Ishikawa (cell line): ENCODE measurements at regions not wholly inside any gene's neighbourhood (a gene's known extent, or its start where the extent isn't known, plus 50 kb on each side); places are given as distances from the start of the nearest gene placed in this dataset.

Source experiments
- CEBPB ChIP-seq: IDR thresholded peaks from 2 replicates; pipeline ENCODE4 v1.6.1; 2012
- CREB1 ChIP-seq: IDR thresholded peaks from 2 replicates; pipeline ENCODE4 v1.6.1; 2012; ENCODE audit warnings: low read depth
- EGR1 ChIP-seq: IDR thresholded peaks from 2 replicates; pipeline ENCODE4 v1.6.1; 2012
- EP300 ChIP-seq: IDR thresholded peaks from 2 replicates; pipeline ENCODE4 v1.6.1; 2012; ENCODE audit warnings: borderline replicate concordance
- FOXM1 ChIP-seq: IDR thresholded peaks from 2 replicates; pipeline ENCODE4 v1.6.1; 2012; ENCODE audit warnings: low read depth, borderline replicate concordance
- NFIC ChIP-seq: IDR thresholded peaks from 2 replicates; pipeline ENCODE4 v1.6.1; 2012
- RAD21 ChIP-seq: IDR thresholded peaks from 2 replicates; pipeline ENCODE4 v1.6.1; 2012; ENCODE audit warnings: low read depth
- REST ChIP-seq: IDR thresholded peaks from 2 replicates; pipeline ENCODE4 v1.6.1; 2012; ENCODE audit warnings: low read depth, mild to moderate bottlenecking
- TAF1 ChIP-seq: IDR thresholded peaks from 2 replicates; pipeline ENCODE4 v1.6.1; 2012; ENCODE audit warnings: low read depth, mild to moderate bottlenecking
- TCF12 ChIP-seq: IDR thresholded peaks from 2 replicates; pipeline ENCODE4 v1.6.1; 2012; ENCODE audit warnings: low read depth
- TEAD4 ChIP-seq: IDR thresholded peaks from 2 replicates; pipeline ENCODE4 v1.6.1; 2012
- USF1 ChIP-seq: IDR thresholded peaks from 2 replicates; pipeline ENCODE4 v1.6.1; 2012
- YY1 ChIP-seq: IDR thresholded peaks from 2 replicates; pipeline ENCODE4 v1.6.1; 2012; ENCODE audit warnings: low read depth
- ZBTB7A ChIP-seq: IDR thresholded peaks from 2 replicates; pipeline ENCODE4 v1.6.1; 2012; ENCODE audit warnings: low read depth
- TF ChIP-seq, protein P1 (sequence below): IDR thresholded peaks from 2 replicates; pipeline ENCODE4 v1.6.1; 2012

DNA sequence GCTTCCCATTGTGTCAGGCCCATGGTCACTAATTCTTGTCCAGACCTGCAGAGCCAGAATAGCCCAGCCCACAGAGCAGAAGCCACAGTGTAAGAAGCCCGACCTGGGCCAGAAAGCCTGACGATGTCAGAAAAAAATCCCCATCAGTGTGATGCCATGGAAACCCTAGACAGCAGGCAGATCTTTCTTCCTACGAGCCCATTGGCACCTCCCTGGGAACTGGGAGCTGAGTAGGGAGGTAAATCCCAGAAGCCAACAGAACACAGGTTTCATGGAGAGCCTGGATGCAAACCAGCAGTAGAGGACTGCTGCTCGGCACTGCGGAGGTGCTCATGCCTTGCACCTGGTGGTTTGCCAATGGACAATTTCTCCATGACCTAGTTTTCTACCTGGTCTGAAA, 82.2 kb upstream of the SLC22A16 start:
- TF ChIP-seq TAF1 = no peak
- TF ChIP-seq CREB1 = no peak
- TF ChIP-seq, protein P1, sequence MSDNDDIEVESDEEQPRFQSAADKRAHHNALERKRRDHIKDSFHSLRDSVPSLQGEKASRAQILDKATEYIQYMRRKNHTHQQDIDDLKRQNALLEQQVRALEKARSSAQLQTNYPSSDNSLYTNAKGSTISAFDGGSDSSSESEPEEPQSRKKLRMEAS = no peak
- no peak for TF ChIP-seq FOXM1
- TF ChIP-seq ZBTB7A = no peak
- no peak for TF ChIP-seq YY1
- TF ChIP-seq TEAD4 = no peak
- no peak for TF ChIP-seq USF1
- TF ChIP-seq REST = no peak
- TF ChIP-seq NFIC = no peak
- no peak for TF ChIP-seq EGR1
- no peak for TF ChIP-seq RAD21
- TF ChIP-seq EP300 = no peak
- TF ChIP-seq TCF12 = no peak
- TF ChIP-seq CEBPB = no peak

GRCh38 chr6:110557199-110557598, 80.8 kb upstream of the SLC22A16 start:
- TF ChIP-seq EGR1 (no peak), FOXM1 (no peak), TCF12 (no peak), USF1 (no peak), ZBTB7A (no peak), NFIC (no peak), CEBPB (no peak), TEAD4 (no peak), EP300 (no peak), TAF1 (no peak), YY1 (no peak), CREB1 (no peak)
- TF ChIP-seq, protein P1 = no peak

GRCh38 chr6:110556317-110557110, 80.1 kb upstream of the SLC22A16 start:
- no peak for TF ChIP-seq FOXM1
- no peak for TF ChIP-seq NFIC
- no peak for TF ChIP-seq TCF12
- no peak for TF ChIP-seq REST
- no peak for TF ChIP-seq EGR1
- TF ChIP-seq USF1 = no peak
- TF ChIP-seq TEAD4 = no peak
- no peak for TF ChIP-seq CREB1
- TF ChIP-seq TAF1 = no peak
- no peak for TF ChIP-seq EP300

DNA sequence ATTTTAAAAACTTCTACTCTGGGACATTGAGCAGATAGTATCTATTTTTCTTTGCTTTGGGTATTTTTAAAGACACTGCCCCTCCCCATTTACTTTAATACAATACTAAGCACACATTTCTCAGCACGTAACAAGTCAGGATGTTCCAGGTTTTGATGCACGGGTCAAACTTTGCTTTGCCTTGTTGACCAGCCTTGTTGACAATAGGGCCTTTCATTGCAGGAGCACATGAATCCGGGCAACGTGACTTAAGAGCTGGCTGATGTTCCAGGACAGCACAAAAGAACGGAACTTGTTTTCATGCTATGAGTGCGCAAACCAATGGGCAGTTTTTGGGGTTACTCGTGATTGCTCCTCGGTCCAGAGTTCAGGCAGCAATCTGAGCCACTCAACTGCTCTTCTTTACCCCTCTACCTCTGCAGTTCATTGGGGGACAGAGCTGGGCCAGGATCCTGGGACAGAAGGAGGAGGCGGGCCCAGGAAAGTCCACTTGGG, 78.6 kb upstream of the SLC22A16 start:
- TF ChIP-seq, protein P1 = no peak
- TF ChIP-seq USF1 = no peak
- no peak for TF ChIP-seq EP300
- no peak for TF ChIP-seq NFIC
- TF ChIP-seq TAF1 = no peak
- TF ChIP-seq CEBPB = no peak
- no peak for TF ChIP-seq RAD21
- no peak for TF ChIP-seq TEAD4
